ENCODE measurements at regions not wholly inside any gene's neighbourhood (a gene's known extent, or its start where the extent isn't known, plus 50 kb on each side); places are given as distances from the start of the nearest gene placed in this dataset.
"Not testable (repeated sequence)": the region's sequence is repeated elsewhere in the genome, so short reads cannot be mapped to it uniquely, and the experiment has no call there.

GRCh38 chr6:82624251-82624650, 260.6 kb downstream of the TPBG start:
- ChIA-PET CTCF (no interaction called here), POLR2A (no interaction called here)
- TF ChIP-seq MAZ (IDR thresholded peaks at IDR 0.05; ENCODE audit: borderline replicate concordance, low read depth, low read length) (no peak), ZFP36 (IDR thresholded peaks at IDR 0.05; ENCODE audit: borderline replicate concordance, partially characterized antibody) (no peak), POLR2AphosphoS2 (conservative IDR thresholded peaks at IDR 0.05; ENCODE audit: low read length) (no peak), MAFK (IDR thresholded peaks at IDR 0.05; ENCODE audit: partially characterized antibody) (no peak), RNF2 (IDR thresholded peaks at IDR 0.05; ENCODE audit: borderline replicate concordance, low read depth) (no peak), RFX5 (IDR thresholded peaks at IDR 0.05) (no peak), GATA3 (IDR thresholded peaks at IDR 0.05; ENCODE audit: borderline replicate concordance) (no peak), EHF (CRISPR knock-in tag; IDR thresholded peaks at IDR 0.05) (no peak), ZNF302 (CRISPR knock-in tag; IDR thresholded peaks at IDR 0.05) (no peak)
- no peak for ATAC-seq
- no peak for DNase-seq (ENCODE audit: low read depth in 1 of 2, low spot score in 1 of 2)
- H3K9me3 ChIP-seq = no peaks in the 10 kb centered on the region
- H3K4me3 ChIP-seq = no peak overlapping the region
- WGBS (ENCODE audit: missing lambda C conversion rate) = 62% methylated on average over 3 of the region's 3 CpGs
- H3K4me2 ChIP-seq = no peak overlapping the region
- H3K27ac ChIP-seq = no peak overlapping the region
- FAIRE-seq = no peak
- H3K4me1 ChIP-seq = no peaks in the 10 kb centered on the region

- 68% methylated on average over 2 of the region's 2 CpGs for WGBS (ENCODE audit: missing lambda C conversion rate)
- H3K4me2 ChIP-seq; H3K27ac ChIP-seq; FAIRE-seq; DNase-seq (ENCODE audit: low read depth in 1 of 2, low spot score in 1 of 2); ATAC-seq; H3K9me3 ChIP-seq; POLR2A ChIA-PET; CTCF ChIA-PET; H3K4me1 ChIP-seq; H3K4me3 ChIP-seq: not testable (repeated sequence)
These were observed 263.3 kb downstream of the TPBG start for GRCh38 chr6:82626946-82627345.

GRCh38 chr6:82629921-82630320, 266.3 kb downstream of the TPBG start:
- Histone ChIP-seq H3K4me2 (no peak overlapping the region), H3K27ac (no peak overlapping the region), H3K4me1 (no peaks in the 10 kb centered on the region), H3K9me3 (no peaks in the 10 kb centered on the region), H3K4me3 (no peak overlapping the region)
- WGBS (ENCODE audit: missing lambda C conversion rate) = 56% methylated on average over 3 of the region's 3 CpGs
- POLR2A ChIA-PET = no interaction called here
- CTCF ChIA-PET = no interaction called here
- no peak for FAIRE-seq
- ATAC-seq = no peak
- no peak for TF ChIP-seq JUN (IDR thresholded peaks at IDR 0.05)
- TF ChIP-seq NPAS2 (CRISPR knock-in tag; IDR thresholded peaks at IDR 0.05; ENCODE audit: borderline replicate concordance) = no peak
- TF ChIP-seq ZFP36 (IDR thresholded peaks at IDR 0.05; ENCODE audit: borderline replicate concordance, partially characterized antibody) = no peak
- no peak for TF ChIP-seq KDM1A (IDR thresholded peaks at IDR 0.05; ENCODE audit: low read depth)
- no peak for TF ChIP-seq TP53 (CRISPR knock-in tag; IDR thresholded peaks at IDR 0.05)
- TF ChIP-seq RARB (CRISPR knock-in tag; IDR thresholded peaks at IDR 0.05) = no peak
- TF ChIP-seq CBX8 (IDR thresholded peaks at IDR 0.05) = no peak
- TF ChIP-seq REST (IDR thresholded peaks at IDR 0.05) = no peak
- TF ChIP-seq ZC3H11A (IDR thresholded peaks at IDR 0.05) = no peak
- DNase-seq (ENCODE audit: low read depth in 1 of 2, low spot score in 1 of 2) = no peak

- Histone ChIP-seq H3K27ac (no peak overlapping the region), H3K4me3 (no peak overlapping the region), H3K4me2 (no peak overlapping the region), H3K9me3 (no peaks in the 10 kb centered on the region), H3K4me1 (peaks cover 11% of the 10 kb centered on the region; the same call in 1 of the 3 replicates)
- no peak for FAIRE-seq
- ChIA-PET CTCF (no interaction called here), POLR2A (no interaction called here)
- ATAC-seq = no peak
- WGBS (ENCODE audit: missing lambda C conversion rate) = 5% methylated on average over 1 of the region's 1 CpG
- DNase-seq (ENCODE audit: low read depth in 1 of 2, low spot score in 1 of 2) = no peak
- no peak for TF ChIP-seq TP53 (CRISPR knock-in tag; IDR thresholded peaks at IDR 0.05)
- TF ChIP-seq SMC3 (IDR thresholded peaks at IDR 0.05) = no peak
- TF ChIP-seq NPAS2 (CRISPR knock-in tag; IDR thresholded peaks at IDR 0.05; ENCODE audit: borderline replicate concordance) = no peak
- TF ChIP-seq ZFP36 (IDR thresholded peaks at IDR 0.05; ENCODE audit: borderline replicate concordance, partially characterized antibody) = no peak
- no peak for TF ChIP-seq PHF8 (IDR thresholded peaks at IDR 0.05; ENCODE audit: borderline replicate concordance, low read depth)
- TF ChIP-seq HDAC2 (IDR thresholded peaks at IDR 0.05) = no peak
- TF ChIP-seq PBX3 (IDR thresholded peaks at IDR 0.05) = no peak
- TF ChIP-seq NFE2L2 (conservative IDR thresholded peaks at IDR 0.05; ENCODE audit: low read length) = no peak
- no peak for TF ChIP-seq MAZ (IDR thresholded peaks at IDR 0.05; ENCODE audit: borderline replicate concordance, low read depth, low read length)
- TF ChIP-seq MYC (IDR thresholded peaks at IDR 0.05; ENCODE audit: borderline replicate concordance, low read length) = no peak
- no peak for TF ChIP-seq KDM5A (IDR thresholded peaks at IDR 0.05)
- TF ChIP-seq EHMT2 (IDR thresholded peaks at IDR 0.05; ENCODE audit: low read depth) = no peak
- no peak for TF ChIP-seq CEBPB (IDR thresholded peaks at IDR 0.05)
- TF ChIP-seq CHD2 (IDR thresholded peaks at IDR 0.05; ENCODE audit: low read length, partially characterized antibody) = no peak
- no peak for TF ChIP-seq CBX2 (IDR thresholded peaks at IDR 0.05; ENCODE audit: borderline replicate concordance, low read depth)
- TF ChIP-seq HES2 (IDR thresholded peaks at IDR 0.05) = no peak
- no peak for TF ChIP-seq ZNF302 (CRISPR knock-in tag; IDR thresholded peaks at IDR 0.05)
- TF ChIP-seq GATA3 (IDR thresholded peaks at IDR 0.05; ENCODE audit: borderline replicate concordance) = no peak
These were observed 278.1 kb downstream of the TPBG start for GRCh38 chr6:82641677-82642076.
